Endodermal cell (in vitro differentiated cells): ENCODE measurements at regions not wholly inside any gene's neighbourhood (a gene's known extent, or its start where the extent isn't known, plus 50 kb on each side); places are given as distances from the start of the nearest gene placed in this dataset.

ENCODE experiments used
- DNase-seq: peaks from one replicate; pipeline ENCODE4 v3.0.0-alpha.2; 2017
- H3K27ac ChIP-seq: 2 replicates; pipeline ENCODE4 v1.5.1; 2013; ENCODE audit warnings: mild to moderate bottlenecking, low read depth, low read length, moderate library complexity
- H3K27me3 ChIP-seq: 2 replicates; pipeline ENCODE4 v1.6.1; 2013; ENCODE audit warnings: mild to moderate bottlenecking, low read length, moderate library complexity; ENCODE audit not compliant: insufficient read depth, control insufficient read depth, poor library complexity, severe bottlenecking
- H3K36me3 ChIP-seq: 2 replicates; pipeline ENCODE4 v1.7.0; 2013; ENCODE audit warnings: mild to moderate bottlenecking, low read length, moderate library complexity; ENCODE audit not compliant: control insufficient read depth, insufficient read depth
- H3K4me1 ChIP-seq: one replicate; pipeline ENCODE4 v1.7.0; 2013; ENCODE audit warnings: low read length; ENCODE audit not compliant: control insufficient read depth, insufficient read depth
- H3K4me3 ChIP-seq: 2 replicates; pipeline ENCODE4 v1.5.1; 2013; ENCODE audit warnings: mild to moderate bottlenecking, low read length, moderate library complexity
- H3K9ac ChIP-seq: 2 replicates; pipeline ENCODE4 v1.6.1; 2013; ENCODE audit warnings: mild to moderate bottlenecking, low read length, moderate library complexity; ENCODE audit not compliant: poor library complexity, severe bottlenecking; ENCODE audit errors: extremely low read depth
- H3K9me3 ChIP-seq: 2 replicates; pipeline ENCODE4 v1.6.1; 2013; ENCODE audit warnings: mild to moderate bottlenecking, low read length, moderate library complexity; ENCODE audit not compliant: control insufficient read depth
- H3K27ac Mint-ChIP-seq: 2 replicates; pipeline ENCODE4 v1.8.0; 2020; ENCODE audit warnings: mixed read lengths
- H3K27me3 Mint-ChIP-seq: 2 replicates; pipeline ENCODE4 v1.8.0; 2021; ENCODE audit warnings: mild to moderate bottlenecking, mixed read lengths; ENCODE audit not compliant: insufficient read depth
- H3K36me3 Mint-ChIP-seq: 2 replicates; pipeline ENCODE4 v1.8.0; 2020; ENCODE audit warnings: low read depth, mixed read lengths
- H3K4me1 Mint-ChIP-seq: 2 replicates; pipeline ENCODE4 v1.8.0; 2020; ENCODE audit warnings: mixed read lengths
- H3K4me3 Mint-ChIP-seq: 2 replicates; pipeline ENCODE4 v1.8.0; 2020; ENCODE audit warnings: mild to moderate bottlenecking, moderate library complexity, mixed read lengths
- H3K9me3 Mint-ChIP-seq: 2 replicates; pipeline ENCODE4 v1.8.0; 2020; ENCODE audit warnings: mild to moderate bottlenecking, mixed read lengths
- WGBS, 2 experiments: methylation state at CpG; one replicate each; pipeline versions ENCODE4 v1.1.5 to v1.1.7; 2013; ENCODE audit warnings: missing lambda C conversion rate in 2 of 2, mixed read lengths in 1 of 2; ENCODE audit not compliant: insufficient coverage in 1 of 2, insufficient read length in 1 of 2; 5-methylcytosine and 5-hydroxymethylcytosine counted together
- TF ChIP-seq, protein P1 (sequence below): fragments of 200-600 bp; sonication (generic); conservative IDR thresholded peaks from 2 replicates; pipeline ENCODE4 v1.5.0; 2021; ENCODE audit warnings: antibody characterized with exemption, mild to moderate bottlenecking

DNA sequence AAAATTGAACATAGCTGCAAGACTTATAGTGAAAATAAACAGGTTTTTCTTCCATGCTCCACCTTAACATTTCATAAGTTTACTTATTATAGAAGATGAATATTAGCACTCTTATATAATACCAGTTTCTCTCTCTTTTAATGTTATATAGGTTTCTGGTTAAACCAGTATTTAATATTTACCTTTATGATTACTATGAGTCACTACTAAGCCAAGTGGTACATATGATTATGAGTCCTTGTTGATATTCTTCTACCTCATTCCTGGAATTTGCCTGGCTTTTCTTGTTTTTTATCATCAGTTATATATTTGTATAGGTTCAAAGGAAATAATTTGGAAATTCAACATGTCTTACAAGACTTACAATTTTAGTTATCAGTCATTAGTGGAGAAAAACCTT, 89.9 kb upstream of the MAOA start:
- Histone ChIP-seq H3K27me3 (no peaks in the 10 kb centered on the region), H3K27ac (no peak overlapping the region), H3K9ac (no peak overlapping the region), H3K9me3 (peaks cover 6% of the 10 kb centered on the region), H3K36me3 (no peaks in the 10 kb centered on the region), H3K4me1 (no peaks in the 10 kb centered on the region), H3K4me3 (no peak overlapping the region)
- Mint-ChIP-seq H3K36me3 (no peaks in the 10 kb centered on the region), H3K9me3 (peaks cover 12% of the 10 kb centered on the region), H3K4me1 (no peaks in the 10 kb centered on the region), H3K27ac (no peak overlapping the region), H3K4me3 (no peak overlapping the region), H3K27me3 (no peaks in the 10 kb centered on the region)
- DNase-seq, result no peak
- TF ChIP-seq, protein P1, sequence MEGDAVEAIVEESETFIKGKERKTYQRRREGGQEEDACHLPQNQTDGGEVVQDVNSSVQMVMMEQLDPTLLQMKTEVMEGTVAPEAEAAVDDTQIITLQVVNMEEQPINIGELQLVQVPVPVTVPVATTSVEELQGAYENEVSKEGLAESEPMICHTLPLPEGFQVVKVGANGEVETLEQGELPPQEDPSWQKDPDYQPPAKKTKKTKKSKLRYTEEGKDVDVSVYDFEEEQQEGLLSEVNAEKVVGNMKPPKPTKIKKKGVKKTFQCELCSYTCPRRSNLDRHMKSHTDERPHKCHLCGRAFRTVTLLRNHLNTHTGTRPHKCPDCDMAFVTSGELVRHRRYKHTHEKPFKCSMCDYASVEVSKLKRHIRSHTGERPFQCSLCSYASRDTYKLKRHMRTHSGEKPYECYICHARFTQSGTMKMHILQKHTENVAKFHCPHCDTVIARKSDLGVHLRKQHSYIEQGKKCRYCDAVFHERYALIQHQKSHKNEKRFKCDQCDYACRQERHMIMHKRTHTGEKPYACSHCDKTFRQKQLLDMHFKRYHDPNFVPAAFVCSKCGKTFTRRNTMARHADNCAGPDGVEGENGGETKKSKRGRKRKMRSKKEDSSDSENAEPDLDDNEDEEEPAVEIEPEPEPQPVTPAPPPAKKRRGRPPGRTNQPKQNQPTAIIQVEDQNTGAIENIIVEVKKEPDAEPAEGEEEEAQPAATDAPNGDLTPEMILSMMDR, result no peak

DNA sequence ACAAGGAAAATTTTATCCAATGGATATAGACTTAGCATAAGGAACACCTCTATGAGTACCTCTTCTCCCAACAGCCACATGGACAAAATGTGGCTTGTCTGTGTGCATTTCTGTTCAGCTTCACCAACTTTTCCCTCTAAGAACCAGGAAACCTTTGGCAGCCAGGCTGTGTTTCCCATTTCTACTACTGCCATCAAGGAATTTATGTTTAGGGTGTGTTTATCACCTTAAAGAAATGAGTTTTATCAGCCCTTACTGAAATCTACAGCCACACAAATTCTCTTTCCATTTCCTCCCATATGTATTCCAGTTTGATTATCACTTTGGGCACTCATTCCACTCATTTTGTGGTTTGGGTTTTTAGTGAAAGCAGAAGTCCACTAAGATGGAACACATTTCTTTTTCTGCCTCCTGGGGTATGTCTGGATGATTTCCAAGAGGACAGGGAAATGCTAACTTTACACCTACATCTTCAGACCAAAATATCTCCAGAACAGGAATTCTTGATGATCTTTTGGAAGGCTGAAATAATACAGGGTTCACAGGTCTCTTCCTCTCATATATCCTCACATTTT, 82.6 kb upstream of the MAOA start:
- no peaks in the 10 kb centered on the region for H3K36me3 ChIP-seq
- Mint-ChIP-seq H3K36me3 (no peaks in the 10 kb centered on the region), H3K27ac (no peak overlapping the region), H3K27me3 (no peaks in the 10 kb centered on the region), H3K4me1 (peaks cover 4% of the 10 kb centered on the region), H3K9me3 (peaks cover 3% of the 10 kb centered on the region), H3K4me3 (no peak overlapping the region)
- no peak overlapping the region for H3K27ac ChIP-seq
- H3K27me3 ChIP-seq, result no peaks in the 10 kb centered on the region
- no peak overlapping the region for H3K9ac ChIP-seq
- no peaks in the 10 kb centered on the region for H3K9me3 ChIP-seq
- no peak for DNase-seq
- TF ChIP-seq, protein P1, result no peak
- H3K4me1 ChIP-seq, result no peaks in the 10 kb centered on the region
- H3K4me3 ChIP-seq, result no peak overlapping the region

DNA sequence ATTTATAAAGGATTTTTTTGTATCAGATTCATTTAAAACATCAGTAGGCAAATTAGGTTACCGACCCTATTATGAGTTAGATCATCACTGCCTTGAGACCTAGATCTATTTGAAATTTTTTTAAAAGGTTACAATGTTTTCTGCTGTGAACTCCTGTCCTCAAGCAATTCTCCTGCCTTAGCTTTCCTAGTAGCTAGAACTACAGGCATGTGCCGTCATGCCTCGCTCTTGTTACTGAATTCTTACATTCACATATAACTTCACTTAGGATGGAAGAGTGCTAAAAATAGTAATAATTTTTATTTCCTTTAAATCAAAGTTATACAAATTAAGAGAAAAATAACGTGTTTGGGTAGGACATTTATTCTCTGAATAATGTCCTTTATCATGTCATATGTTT, 75.5 kb upstream of the MAOA start:
- WGBS, 2 experiments, result 100% methylated on average over 1 of the region's 4 CpGs; no CpG with 5 or more reads in 1 of the 2 experiments
- peaks cover 6% of the 10 kb centered on the region for H3K4me1 Mint-ChIP-seq

More for the DNA sequence above, 75.5 kb upstream of the MAOA start:
- Histone ChIP-seq H3K4me3 (no peak overlapping the region), H3K4me1 (no peaks in the 10 kb centered on the region), H3K27me3 (no peaks in the 10 kb centered on the region), H3K9me3 (no peaks in the 10 kb centered on the region), H3K27ac (no peak overlapping the region), H3K9ac (no peak overlapping the region), H3K36me3 (no peaks in the 10 kb centered on the region)
- no peak overlapping the region for H3K27ac Mint-ChIP-seq
- DNase-seq, result no peak
- no peaks in the 10 kb centered on the region for H3K36me3 Mint-ChIP-seq
- peaks cover 2% of the 10 kb centered on the region for H3K27me3 Mint-ChIP-seq
- no peak overlapping the region for H3K4me3 Mint-ChIP-seq
- H3K9me3 Mint-ChIP-seq, result no peaks in the 10 kb centered on the region
- TF ChIP-seq, protein P1, result no peak
